H9 (cell line): ENCODE measurements at regions not wholly inside any gene's neighbourhood (a gene's known extent, or its start where the extent isn't known, plus 50 kb on each side); places are given as distances from the start of the nearest gene placed in this dataset.

Source experiments
- DNase-seq: peaks from one replicate; pipeline ENCODE4 v3.0.0-alpha.2; 2017
- H2AFZ ChIP-seq: one replicate; pipeline ENCODE4 v1.6.1; 2013; ENCODE audit warnings: mild to moderate bottlenecking, low read length, control low read depth, moderate library complexity
- H2AK5ac ChIP-seq: 2 replicates; pipeline ENCODE4 v1.6.1; 2013; ENCODE audit warnings: low read length, control low read depth, mixed read lengths; ENCODE audit not compliant: insufficient read length
- H2BK120ac ChIP-seq: one replicate; pipeline ENCODE4 v1.6.1; 2013; ENCODE audit warnings: low read depth, mild to moderate bottlenecking, low read length, control low read depth, inconsistent platforms; ENCODE audit not compliant: poor library complexity, severe bottlenecking
- H2BK12ac ChIP-seq: 2 replicates; pipeline ENCODE4 v1.6.1; 2013; ENCODE audit warnings: low read length, control low read depth, mixed read lengths, low read depth; ENCODE audit not compliant: insufficient read length
- H2BK15ac ChIP-seq: 2 replicates; pipeline ENCODE4 v1.6.1; 2013; ENCODE audit warnings: low read depth, low read length, control low read depth
- H2BK20ac ChIP-seq: one replicate; pipeline ENCODE4 v1.6.1; 2013; ENCODE audit warnings: low read depth, mild to moderate bottlenecking, low read length, control low read depth, inconsistent platforms; ENCODE audit not compliant: poor library complexity, severe bottlenecking
- H2BK5ac ChIP-seq: 2 replicates; pipeline ENCODE4 v1.6.1; 2013; ENCODE audit warnings: low read length, control low read depth, mixed read lengths; ENCODE audit not compliant: insufficient read length
- H3K14ac ChIP-seq: 2 replicates; pipeline ENCODE4 v1.6.1; 2013; ENCODE audit warnings: low read length, control low read depth; ENCODE audit not compliant: insufficient read depth
- H3K18ac ChIP-seq: 2 replicates; pipeline ENCODE4 v1.6.1; 2013; ENCODE audit warnings: low read depth, mild to moderate bottlenecking, mixed read lengths, low read length, control low read depth; ENCODE audit not compliant: insufficient read length
- H3K23ac ChIP-seq: 2 replicates; pipeline ENCODE4 v1.6.1; 2013; ENCODE audit warnings: low read length, control low read depth, mixed read lengths, low read depth; ENCODE audit not compliant: insufficient read length
- H3K23me2 ChIP-seq: 2 replicates; pipeline ENCODE4 v1.6.1; 2013; ENCODE audit warnings: low read depth, mild to moderate bottlenecking, mixed read lengths, low read length, control low read depth; ENCODE audit not compliant: insufficient read length, poor library complexity, severe bottlenecking
- H3K27ac ChIP-seq: 2 replicates; pipeline ENCODE4 v1.5.1; 2013; ENCODE audit warnings: low read length, control low read depth, mixed read lengths, low read depth; ENCODE audit not compliant: insufficient read length
- H3K27me3 ChIP-seq: 2 replicates; pipeline ENCODE4 v1.6.1; 2013; ENCODE audit warnings: low read length, control low read depth, inconsistent platforms; ENCODE audit not compliant: insufficient read depth
- H3K4ac ChIP-seq: 2 replicates; pipeline ENCODE4 v1.6.1; 2013; ENCODE audit warnings: low read depth, mild to moderate bottlenecking, control low read depth, inconsistent platforms, low read length, moderate library complexity
- H3K4me1 ChIP-seq: 2 replicates; pipeline ENCODE4 v1.6.1; 2013; ENCODE audit warnings: low read length, control low read depth, inconsistent platforms; ENCODE audit not compliant: insufficient read depth
- H3K4me2 ChIP-seq: 2 replicates; pipeline ENCODE4 v1.6.1; 2013; ENCODE audit warnings: low read length, control low read depth, mixed read lengths; ENCODE audit not compliant: insufficient read length, insufficient read depth
- H3K56ac ChIP-seq: 2 replicates; pipeline ENCODE4 v1.6.1; 2013; ENCODE audit warnings: low read depth, mild to moderate bottlenecking, mixed read lengths, low read length, control low read depth; ENCODE audit not compliant: insufficient read length
- H3K79me1 ChIP-seq: 2 replicates; pipeline ENCODE4 v1.6.1; 2013; ENCODE audit warnings: low read depth, mild to moderate bottlenecking, moderate library complexity, low read length, control low read depth, inconsistent platforms; ENCODE audit not compliant: insufficient read depth, poor library complexity, severe bottlenecking
- H3K79me2 ChIP-seq: 2 replicates; pipeline ENCODE4 v1.6.1; 2013; ENCODE audit warnings: low read length, control low read depth, inconsistent platforms; ENCODE audit not compliant: insufficient read depth
- H3K9ac ChIP-seq: 2 replicates; pipeline ENCODE4 v1.6.1; 2013; ENCODE audit warnings: low read length, control low read depth, mixed read lengths; ENCODE audit not compliant: insufficient read length; ENCODE audit errors: extremely low read depth
- H3K9me3 ChIP-seq: one replicate; pipeline ENCODE4 v1.6.1; 2013; ENCODE audit warnings: low read depth, low read length, inconsistent platforms; ENCODE audit not compliant: control insufficient read depth
- H3T11ph ChIP-seq: one replicate; pipeline ENCODE4 v1.6.1; 2013; ENCODE audit warnings: mild to moderate bottlenecking, low read length, control low read depth, inconsistent platforms
- H4K20me1 ChIP-seq: one replicate; pipeline ENCODE4 v1.6.1; 2013; ENCODE audit not compliant: control insufficient read depth, insufficient read length, insufficient read depth
- H4K5ac ChIP-seq: 2 replicates; pipeline ENCODE4 v1.6.1; 2013; ENCODE audit warnings: low read depth, mild to moderate bottlenecking, mixed read lengths, low read length, control low read depth; ENCODE audit not compliant: insufficient read length
- H4K8ac ChIP-seq: replicated peaks from 2 replicates; pipeline ENCODE4 v1.6.1; 2013; ENCODE audit warnings: low read length, control low read depth, mixed read lengths, low read depth; ENCODE audit not compliant: insufficient read length
- H4K91ac ChIP-seq: 2 replicates; pipeline ENCODE4 v1.6.1; 2013; ENCODE audit warnings: low read depth, mild to moderate bottlenecking, moderate library complexity, mixed read lengths, low read length, control low read depth; ENCODE audit not compliant: insufficient read length
- H3K27ac Mint-ChIP-seq, 3 experiments: 2 replicates in 2 of 3; 3 replicates in 1 of 3; pipeline ENCODE4 v1.8.0; 2020 to 2021; ENCODE audit warnings: mixed read lengths in 3 of 3, mild to moderate bottlenecking in 1 of 3, moderate library complexity in 1 of 3
- H3K27me3 Mint-ChIP-seq: 2 replicates; pipeline ENCODE4 v1.8.0; 2021; ENCODE audit warnings: low read depth, mild to moderate bottlenecking, moderate library complexity, mixed read lengths
- H3K36me3 Mint-ChIP-seq, 3 experiments: 2 replicates in 2 of 3; 3 replicates in 1 of 3; pipeline ENCODE4 v1.8.0; 2020 to 2021; ENCODE audit warnings: low read depth in 3 of 3, mixed read lengths in 3 of 3; ENCODE audit not compliant: insufficient read depth in 1 of 3
- H3K4me1 Mint-ChIP-seq, 2 experiments: 2 replicates each; pipeline ENCODE4 v1.8.0; 2020; ENCODE audit warnings: mixed read lengths in 2 of 2
- H3K4me3 Mint-ChIP-seq, 2 experiments: 2 replicates in 1 of 2; 3 replicates in 1 of 2; pipeline ENCODE4 v1.8.0; 2020 to 2021; ENCODE audit warnings: mild to moderate bottlenecking in 2 of 2, mixed read lengths in 2 of 2, moderate library complexity in 1 of 2
- H3K9me3 Mint-ChIP-seq, 2 experiments: 2 replicates in 1 of 2; 3 replicates in 1 of 2; pipeline ENCODE4 v1.8.0; 2020; ENCODE audit warnings: mild to moderate bottlenecking in 2 of 2, mixed read lengths in 2 of 2, moderate library complexity in 1 of 2
- CTCF ChIP-seq: fragments of 200-600 bp; sonication (generic); conservative IDR thresholded peaks from 3 replicates; pipeline ENCODE4 v1.8.0; 2021; ENCODE audit warnings: antibody characterized with exemption, mild to moderate bottlenecking
- WGBS: extraction: QIAGEN DNeasy Blood & Tissue Kit; methylation state at CpG from one replicate; pipeline ENCODE4 v1.1.7; 2013; ENCODE audit warnings: missing lambda C conversion rate, low lambda C conversion rate, mixed read lengths; ENCODE audit not compliant: insufficient read length; ENCODE audit errors: extremely low coverage; 5-methylcytosine and 5-hydroxymethylcytosine counted together

DNA sequence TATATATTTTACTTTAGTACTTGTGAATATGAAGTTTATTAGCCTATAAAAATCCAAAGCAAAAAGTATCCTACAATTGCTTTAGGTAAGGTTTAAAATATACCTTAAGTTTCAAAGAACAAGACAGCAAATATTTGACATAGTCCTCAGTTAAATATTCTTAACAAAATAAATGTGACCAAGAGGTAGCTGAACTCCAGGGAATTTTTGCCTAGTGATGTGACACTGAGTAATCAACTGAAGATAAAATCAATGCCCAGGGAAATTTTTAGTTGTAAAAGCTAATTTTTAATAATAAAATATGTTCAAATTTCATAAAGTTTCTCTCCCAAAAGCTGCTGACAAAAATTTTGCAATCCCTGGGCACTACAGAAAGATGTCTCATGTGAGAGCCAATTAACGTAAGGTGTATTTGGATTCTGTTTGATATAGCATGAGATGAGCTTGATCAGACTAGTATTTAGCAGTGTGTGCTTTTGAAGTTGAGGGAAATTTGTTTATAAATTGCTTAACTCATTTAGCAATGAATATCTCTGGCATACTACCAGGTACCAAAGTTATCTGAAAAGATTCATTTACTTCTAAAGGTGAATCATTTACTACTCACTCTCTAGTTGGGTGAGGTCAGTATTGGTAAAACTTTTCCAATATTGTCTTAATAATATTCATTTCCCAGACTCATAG lies 80.2 kb upstream of the PALMD start:
- no peak overlapping the region for H3T11ph ChIP-seq
- no peaks in the 10 kb centered on the region for H3K79me1 ChIP-seq
- H2AK5ac ChIP-seq, result no peak overlapping the region
- H4K91ac ChIP-seq, result no peak overlapping the region
- no peak for TF ChIP-seq CTCF
- H4K8ac ChIP-seq, result no peak overlapping the region
- H2BK120ac ChIP-seq, result no peak overlapping the region
- no peak overlapping the region for H3K4me2 ChIP-seq
- no peaks in the 10 kb centered on the region for H4K20me1 ChIP-seq
- no peaks in the 10 kb centered on the region for H3K23me2 ChIP-seq
- no peak overlapping the region for H3K4me3 Mint-ChIP-seq
- H3K4me1 Mint-ChIP-seq, result no peaks in the 10 kb centered on the region
- H3K56ac ChIP-seq, result no peak overlapping the region
- H3K4me1 ChIP-seq, result no peaks in the 10 kb centered on the region
- H3K27ac Mint-ChIP-seq, result no peak overlapping the region
- H3K18ac ChIP-seq, result no peak overlapping the region
- no peaks in the 10 kb centered on the region for H3K27me3 ChIP-seq
- H3K27ac ChIP-seq, result no peak overlapping the region
- H3K27me3 Mint-ChIP-seq, result no peaks in the 10 kb centered on the region
- no peak overlapping the region for H3K4ac ChIP-seq
- no CpG with 5 or more reads among the region's 1 CpG for WGBS
- no peak overlapping the region for H2BK12ac ChIP-seq
- no peak overlapping the region for H4K5ac ChIP-seq
- no peak overlapping the region for H2AFZ ChIP-seq
- H3K9me3 ChIP-seq, result no peaks in the 10 kb centered on the region
- no peak overlapping the region for H3K9ac ChIP-seq
- DNase-seq, result no peak
- no peaks in the 10 kb centered on the region for H3K79me2 ChIP-seq
- H3K36me3 Mint-ChIP-seq, result peaks cover 0 to 4% (median 3%) of the 10 kb centered on the region in 3 experiments; a peak in 1 of 7 replicates
- no peak overlapping the region for H3K14ac ChIP-seq
- H3K23ac ChIP-seq, result no peak overlapping the region
- no peak overlapping the region for H2BK5ac ChIP-seq
- H2BK15ac ChIP-seq, result no peak overlapping the region
- no peak overlapping the region for H2BK20ac ChIP-seq
- H3K9me3 Mint-ChIP-seq, result peaks cover 4 to 7% of the 10 kb centered on the region in 2 experiments; a peak in 3 of 5 replicates
